H1 (cell line): ENCODE measurements at regions not wholly inside any gene's neighbourhood (a gene's known extent, or its start where the extent isn't known, plus 50 kb on each side); places are given as distances from the start of the nearest gene placed in this dataset.

ENCODE experiments used
- CTCF ChIA-PET: fragments of 300-600 bp; sonication (Branson Sonifier 250); formaldehyde crosslinking; loops from one replicate; lab custom pipeline; 2021; ENCODE audit not compliant: partially characterized antibody; lab: Charles Lee
- POLR2A ChIA-PET: fragments of 300-600 bp; sonication (Branson Sonifier 250); formaldehyde crosslinking; loops from one replicate; lab custom pipeline; 2021; ENCODE audit warnings: inconsistent platforms; ENCODE audit not compliant: partially characterized antibody; lab: Charles Lee
- DNase-seq, 2 experiments: peaks; one replicate each; pipeline versions ENCODE4 v3.0.0 to v3.0.0-alpha.2; 2010 to 2022; ENCODE audit warnings: low spot score in 2 of 2, low read depth in 1 of 2, mixed read lengths in 1 of 2
- FAIRE-seq: peaks from 2 replicates; lab custom pipeline; 2011; peaks lifted over from hg19 to GRCh38; lab: Jason Lieb, UNC
- H2AFZ ChIP-seq: 2 replicates; pipeline ENCODE4 v1.8.1; 2012; ENCODE audit warnings: low read length, inconsistent platforms
- H2AK5ac ChIP-seq: 2 replicates; pipeline ENCODE4 v1.6.1; 2013; ENCODE audit warnings: low read depth, low read length
- H2BK120ac ChIP-seq: replicated peaks from 2 replicates; pipeline ENCODE3; 2013; ENCODE audit warnings: low read depth, low read length, inconsistent platforms
- H2BK12ac ChIP-seq: 2 replicates; pipeline ENCODE4 v1.6.1; 2013; ENCODE audit warnings: low read depth, low read length
- H2BK15ac ChIP-seq: 2 replicates; pipeline ENCODE4 v1.6.1; 2013; ENCODE audit warnings: low read length
- H2BK20ac ChIP-seq: 2 replicates; pipeline ENCODE4 v1.6.1; 2013; ENCODE audit warnings: low read length
- H2BK5ac ChIP-seq: 2 replicates; pipeline ENCODE4 v1.6.1; 2013; ENCODE audit warnings: low read depth, low read length
- H3K14ac ChIP-seq: 2 replicates; pipeline ENCODE4 v1.6.1; 2013; ENCODE audit warnings: inconsistent platforms; ENCODE audit not compliant: insufficient read length
- H3K18ac ChIP-seq: 2 replicates; pipeline ENCODE4 v1.6.1; 2013; ENCODE audit warnings: low read length; ENCODE audit errors: extremely low read depth
- H3K23ac ChIP-seq: 2 replicates; pipeline ENCODE4 v1.6.1; 2013; ENCODE audit warnings: inconsistent platforms; ENCODE audit not compliant: insufficient read length
- H3K23me2 ChIP-seq: 2 replicates; pipeline ENCODE4 v1.6.1; 2013; ENCODE audit warnings: low read depth, low read length
- H3K27ac ChIP-seq: 2 replicates; pipeline ENCODE4 v1.6.1; 2011; ENCODE audit warnings: low read depth, low read length, inconsistent platforms
- H3K27me3 ChIP-seq, 4 experiments: replicated peaks in 1 of 4; 1 replicate in 1 of 4; 2 replicates in 3 of 4; pipeline versions ENCODE4 v1.6.1 to v1.8.1; 2011 to 2013; ENCODE audit warnings: low read length in 3 of 4, mild to moderate bottlenecking in 3 of 4, inconsistent platforms in 2 of 4, mixed read lengths in 2 of 4, moderate library complexity in 1 of 4; ENCODE audit not compliant: control insufficient read depth in 3 of 4, insufficient read depth in 3 of 4; ENCODE audit errors: extremely low read depth in 1 of 4
- H3K36me3 ChIP-seq, 4 experiments: 2 replicates each; pipeline versions ENCODE4 v1.6.1 to v1.8.1; 2011 to 2013; ENCODE audit warnings: mild to moderate bottlenecking in 4 of 4, low read length in 3 of 4, moderate library complexity in 2 of 4, control low read depth in 1 of 4, inconsistent platforms in 1 of 4; ENCODE audit not compliant: insufficient read depth in 4 of 4, control insufficient read depth in 2 of 4
- H3K4ac ChIP-seq: replicated peaks from 2 replicates; pipeline ENCODE3; 2013; ENCODE audit warnings: low read length, low read depth, mixed read lengths, inconsistent platforms; ENCODE audit not compliant: insufficient read length
- H3K4me1 ChIP-seq, 4 experiments: replicated peaks in 1 of 4; 1 replicate in 1 of 4; 2 replicates in 3 of 4; pipeline versions ENCODE4 v1.6.1 to v1.8.1; 2011 to 2013; ENCODE audit warnings: low read length in 3 of 4, inconsistent platforms in 2 of 4, mixed read lengths in 1 of 4; ENCODE audit not compliant: insufficient read depth in 4 of 4, control insufficient read depth in 3 of 4
- H3K4me2 ChIP-seq, 2 experiments: 2 replicates each; pipeline versions ENCODE4 v1.6.1 to v1.8.1; 2011 to 2013; ENCODE audit warnings: low read depth in 2 of 2, low read length in 2 of 2, control low read depth in 1 of 2, inconsistent platforms in 1 of 2, mild to moderate bottlenecking in 1 of 2; ENCODE audit not compliant: insufficient read depth in 1 of 2
- H3K4me3 ChIP-seq, 4 experiments: fragments of 200-600, 300-600 bp in 1 of 4; sonication (generic), shearing (Covaris generic), sonication (Bioruptor Twin) in 1 of 4; 2 replicates each; pipeline versions ENCODE4 v1.5.1 to v1.8.1; 2011 to 2016; ENCODE audit warnings: low read length in 4 of 4, low read depth in 3 of 4, control low read depth in 2 of 4, inconsistent platforms in 2 of 4, mild to moderate bottlenecking in 2 of 4, mixed read lengths in 1 of 4, moderate library complexity in 1 of 4; ENCODE audit not compliant: insufficient read depth in 2 of 4; ENCODE audit errors: extremely low read depth in 1 of 4
- H3K56ac ChIP-seq: replicated peaks from 2 replicates; pipeline ENCODE3; 2013; ENCODE audit warnings: low read depth, mild to moderate bottlenecking, mixed read lengths, low read length, inconsistent platforms; ENCODE audit not compliant: insufficient read length
- H3K79me1 ChIP-seq: 2 replicates; pipeline ENCODE4 v1.6.1; 2013; ENCODE audit warnings: low read depth, low read length, control low read depth
- H3K79me2 ChIP-seq, 2 experiments: 2 replicates each; pipeline versions ENCODE4 v1.6.1 to v1.8.1; 2012 to 2013; ENCODE audit warnings: low read length in 2 of 2, mild to moderate bottlenecking in 2 of 2, inconsistent platforms in 1 of 2; ENCODE audit not compliant: insufficient read depth in 2 of 2, control insufficient read depth in 1 of 2
- H3K9ac ChIP-seq, 4 experiments: replicated peaks in 1 of 4; 1 replicate in 1 of 4; 2 replicates in 3 of 4; pipeline versions ENCODE4 v1.6.1 to v1.8.1; 2011 to 2013; ENCODE audit warnings: low read depth in 3 of 4, low read length in 3 of 4, control low read depth in 2 of 4, mild to moderate bottlenecking in 2 of 4, moderate library complexity in 2 of 4, inconsistent platforms in 1 of 4; ENCODE audit errors: extremely low read depth in 1 of 4
- H3K9me3 ChIP-seq, 2 experiments: 2 replicates each; pipeline versions ENCODE4 v1.6.1 to v1.8.1; 2012 to 2013; ENCODE audit warnings: mild to moderate bottlenecking in 2 of 2, moderate library complexity in 2 of 2, control low read depth in 1 of 2, inconsistent platforms in 1 of 2, low read depth in 1 of 2, low read length in 1 of 2, mixed read lengths in 1 of 2; ENCODE audit not compliant: insufficient read depth in 2 of 2
- H4K20me1 ChIP-seq, 2 experiments: replicated peaks in 1 of 2; 2 replicates each; pipeline versions ENCODE3 to v1.8.1; 2011 to 2013; ENCODE audit warnings: inconsistent platforms in 2 of 2, low read length in 2 of 2, mild to moderate bottlenecking in 1 of 2; ENCODE audit not compliant: insufficient read depth in 2 of 2, control insufficient read depth in 1 of 2
- H4K5ac ChIP-seq: 2 replicates; pipeline ENCODE4 v1.6.1; 2013; ENCODE audit warnings: low read length, low read depth, mixed read lengths, inconsistent platforms; ENCODE audit not compliant: insufficient read length
- H4K8ac ChIP-seq: 2 replicates; pipeline ENCODE4 v1.8.0; 2013; ENCODE audit warnings: mild to moderate bottlenecking, moderate library complexity, low read length, inconsistent platforms; ENCODE audit not compliant: insufficient read depth; ENCODE audit errors: extremely low read depth
- H4K91ac ChIP-seq: replicated peaks from 2 replicates; pipeline ENCODE3; 2013; ENCODE audit warnings: low read length, mixed read lengths, inconsistent platforms; ENCODE audit not compliant: insufficient read length
- BRCA1 ChIP-seq: IDR thresholded peaks from 2 replicates; pipeline ENCODE4 v1.6.1; 2012; ENCODE audit warnings: low read depth, low read length, improper control_type of control experiment
- CHD1 ChIP-seq: IDR thresholded peaks from 2 replicates; pipeline ENCODE4 v1.6.1; 2012; ENCODE audit warnings: low read depth, low read length, improper control_type of control experiment
- RBBP5 ChIP-seq: IDR thresholded peaks from 2 replicates; pipeline ENCODE4 v1.7.1; 2012; ENCODE audit warnings: low read depth, mild to moderate bottlenecking, inconsistent platforms, low read length, moderate library complexity, borderline replicate concordance
- SRF ChIP-seq: IDR thresholded peaks from 2 replicates; pipeline ENCODE4 v1.6.1; 2011; ENCODE audit warnings: mild to moderate bottlenecking, low read depth, low read length, moderate library complexity
- WGBS, 2 experiments: shearing (Covaris generic) in 1 of 2; methylation state at CpG; one replicate each; pipeline versions ENCODE4 v1.1.6 to v1.1.7; 2013 to 2015; ENCODE audit warnings: low lambda C conversion rate in 2 of 2, mixed read lengths in 2 of 2, inconsistent platforms in 1 of 2, low coverage in 1 of 2, missing lambda C conversion rate in 1 of 2; ENCODE audit not compliant: insufficient replicate concordance in 2 of 2, insufficient coverage in 1 of 2, insufficient read length in 1 of 2; ENCODE audit errors: extremely low coverage in 1 of 2, missing lambda C conversion rate in 1 of 2; 5-methylcytosine and 5-hydroxymethylcytosine counted together

GRCh38 chr4:63049278-63049677 lies 1360.0 kb downstream of the TECRL start:
- no peaks in the 10 kb centered on the region for H3K79me1 ChIP-seq
- 0 out of 2 replicates have a peak overlapping the region, but pooled peaks have one; percentile 21 for H2AFZ ChIP-seq
- no peaks in the 10 kb centered on the region for H3K9me3 ChIP-seq
- H3K14ac ChIP-seq, result no peak overlapping the region
- no peaks in the 10 kb centered on the region for H3K36me3 ChIP-seq
- no peak overlapping the region for H4K8ac ChIP-seq
- no peak for FAIRE-seq
- H3K9ac ChIP-seq, result no peak overlapping the region; a peak in 1 of 7 replicates
- no peaks in the 10 kb centered on the region for H4K20me1 ChIP-seq
- ChIA-PET CTCF (no interaction called here), POLR2A (no interaction called here)
- H3K27ac ChIP-seq, result no peak overlapping the region
- H4K5ac ChIP-seq, result no peak overlapping the region
- no peak overlapping the region for H2BK12ac ChIP-seq
- no peak for DNase-seq
- H2BK5ac ChIP-seq, result no peak overlapping the region
- H3K4me2 ChIP-seq, result no peak overlapping the region
- TF ChIP-seq RBBP5, result no peak
- TF ChIP-seq BRCA1, result no peak
- TF ChIP-seq SRF, result no peak
- no peak for TF ChIP-seq CHD1
- H3K4me1 ChIP-seq, result no peaks in the 10 kb centered on the region
- H3K56ac ChIP-seq, result no peak overlapping the region
- no peak overlapping the region for H3K4ac ChIP-seq
- H3K79me2 ChIP-seq, result no peaks in the 10 kb centered on the region
- H2BK15ac ChIP-seq, result no peak overlapping the region
- no peak overlapping the region for H4K91ac ChIP-seq
- H3K18ac ChIP-seq, result no peak overlapping the region
- H3K27me3 ChIP-seq, result no peaks in the 10 kb centered on the region
- H2AK5ac ChIP-seq, result no peak overlapping the region
- H2BK120ac ChIP-seq, result no peak overlapping the region
- H3K23me2 ChIP-seq, result no peaks in the 10 kb centered on the region
- no peak overlapping the region for H3K23ac ChIP-seq
- H3K4me3 ChIP-seq, result no peak overlapping the region
- WGBS, 2 experiments, result 88% methylated on average over 1 of the region's 1 CpG; no CpG with 5 or more reads in 1 of the 2 experiments
- H2BK20ac ChIP-seq, result no peak overlapping the region
